Lung (tissue), 11 donors: ENCODE measurements at regions not wholly inside any gene's neighbourhood (a gene's known extent, or its start where the extent isn't known, plus 50 kb on each side); places are given as distances from the start of the nearest gene placed in this dataset.
"Not testable (repeated sequence)": the region's sequence is repeated elsewhere in the genome, so short reads cannot be mapped to it uniquely, and the experiment has no call there.

Source experiments
- ATAC-seq: fragments of 200-7000 bp; cut with Tn5 transposase; one replicate; pipeline ENCODE4 v1.9.1; 2020; ENCODE audit warnings: moderate number of reproducible peaks; ENCODE audit not compliant: insufficient read depth, low FRiP score
- DNase-seq, 3 donors: peaks; one replicate each; pipeline ENCODE4 v3.0.0-alpha.2; 2013 to 2017
- H3K27ac ChIP-seq, 2 donors: one replicate each; pipeline ENCODE4 v1.5.1; 2013; ENCODE audit warnings: mild to moderate bottlenecking in 2 of 2, moderate library complexity in 2 of 2, control low read depth in 1 of 2, inconsistent platforms in 1 of 2, low read depth in 1 of 2, low read length in 1 of 2
- H3K27me3 ChIP-seq, 3 donors: one replicate each; pipeline ENCODE4 v1.5.1; 2013; ENCODE audit warnings: low read length in 2 of 3; ENCODE audit not compliant: control insufficient read depth in 3 of 3, insufficient read depth in 3 of 3
- H3K36me3 ChIP-seq, 4 donors: one replicate each; pipeline ENCODE4 v1.5.1; 2013; ENCODE audit warnings: low read length in 4 of 4, mild to moderate bottlenecking in 1 of 4, moderate library complexity in 1 of 4; ENCODE audit not compliant: control insufficient read depth in 4 of 4, insufficient read depth in 4 of 4
- H3K4me1 ChIP-seq, 5 donors: one replicate each; pipeline ENCODE4 v1.5.1; 2013; ENCODE audit warnings: low read length in 5 of 5, mild to moderate bottlenecking in 2 of 5, moderate library complexity in 1 of 5; ENCODE audit not compliant: control insufficient read depth in 5 of 5, insufficient read depth in 5 of 5
- H3K4me3 ChIP-seq: one replicate; pipeline ENCODE4 v1.5.1; 2013; ENCODE audit warnings: mild to moderate bottlenecking, control low read depth, moderate library complexity
- H3K9ac ChIP-seq, 2 donors: one replicate each; pipeline ENCODE4 v1.5.1; 2013; ENCODE audit warnings: low read length in 2 of 2, control low read depth in 1 of 2; ENCODE audit not compliant: insufficient read depth in 1 of 2
- H3K9me3 ChIP-seq, 4 donors: one replicate each; pipeline ENCODE4 v1.5.1; 2013; ENCODE audit warnings: low read length in 3 of 4, mild to moderate bottlenecking in 1 of 4, moderate library complexity in 1 of 4; ENCODE audit not compliant: control insufficient read depth in 4 of 4, insufficient read depth in 3 of 4
- WGBS, 2 donors: extraction: QIAGEN DNeasy Blood & Tissue Kit; methylation state at CpG; one replicate each; pipeline ENCODE4 v1.1.7; 2013; 5-methylcytosine and 5-hydroxymethylcytosine counted together
- TF ChIP-seq, protein P1 (sequence below): IDR thresholded peaks from 2 replicates; pipeline ENCODE4 v1.5.1; 2012; ENCODE audit warnings: mild to moderate bottlenecking; ENCODE audit errors: control extremely low read depth, extremely low read depth
- donor health status: control.
- donor health status: control.
- donor health status: Bipolar disorder and iron deficiency.
- donor health status: healthy.
- donor health status: DM: yes; HTN: yes; CAD: no.

DNA sequence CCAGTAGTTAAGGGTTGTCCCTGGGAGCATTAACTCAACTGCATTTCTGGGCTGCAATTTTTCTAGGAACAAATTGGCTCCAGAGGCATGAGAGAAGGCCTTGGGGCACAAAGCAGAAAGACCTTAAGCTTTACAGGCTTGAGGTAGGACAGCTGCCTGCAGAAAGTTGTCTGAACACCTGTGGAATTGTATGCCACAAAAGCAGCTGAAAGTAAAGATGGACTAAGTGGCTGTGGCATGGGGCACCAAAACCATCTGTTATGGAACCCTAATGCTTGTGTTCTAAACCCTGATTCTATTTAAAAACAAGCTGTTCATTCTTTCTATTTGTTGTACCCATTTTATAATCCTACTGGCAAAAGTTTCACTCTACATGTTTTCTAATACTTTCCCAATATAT, 515.2 kb downstream of the GLUD2 start:
- H3K9ac ChIP-seq: no peak overlapping the region
- no peaks in the 10 kb centered on the region for H3K27me3 ChIP-seq
- no peaks in the 10 kb centered on the region for H3K36me3 ChIP-seq
- H3K4me3 ChIP-seq: no peak overlapping the region
- H3K9me3 ChIP-seq: no peaks in the 10 kb centered on the region
- no peak for ATAC-seq
- no peak for DNase-seq
- no peaks in the 10 kb centered on the region for H3K4me1 ChIP-seq
- TF ChIP-seq, protein P1, sequence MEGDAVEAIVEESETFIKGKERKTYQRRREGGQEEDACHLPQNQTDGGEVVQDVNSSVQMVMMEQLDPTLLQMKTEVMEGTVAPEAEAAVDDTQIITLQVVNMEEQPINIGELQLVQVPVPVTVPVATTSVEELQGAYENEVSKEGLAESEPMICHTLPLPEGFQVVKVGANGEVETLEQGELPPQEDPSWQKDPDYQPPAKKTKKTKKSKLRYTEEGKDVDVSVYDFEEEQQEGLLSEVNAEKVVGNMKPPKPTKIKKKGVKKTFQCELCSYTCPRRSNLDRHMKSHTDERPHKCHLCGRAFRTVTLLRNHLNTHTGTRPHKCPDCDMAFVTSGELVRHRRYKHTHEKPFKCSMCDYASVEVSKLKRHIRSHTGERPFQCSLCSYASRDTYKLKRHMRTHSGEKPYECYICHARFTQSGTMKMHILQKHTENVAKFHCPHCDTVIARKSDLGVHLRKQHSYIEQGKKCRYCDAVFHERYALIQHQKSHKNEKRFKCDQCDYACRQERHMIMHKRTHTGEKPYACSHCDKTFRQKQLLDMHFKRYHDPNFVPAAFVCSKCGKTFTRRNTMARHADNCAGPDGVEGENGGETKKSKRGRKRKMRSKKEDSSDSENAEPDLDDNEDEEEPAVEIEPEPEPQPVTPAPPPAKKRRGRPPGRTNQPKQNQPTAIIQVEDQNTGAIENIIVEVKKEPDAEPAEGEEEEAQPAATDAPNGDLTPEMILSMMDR: no peak
- no peak overlapping the region for H3K27ac ChIP-seq

GRCh38 chrX:121569609-121570008, 522.2 kb downstream of the GLUD2 start:
- Histone ChIP-seq H3K36me3 (no peaks in the 10 kb centered on the region), H3K27me3 (no peaks in the 10 kb centered on the region), H3K4me1 (no peaks in the 10 kb centered on the region), H3K27ac (no peak overlapping the region), H3K9ac (no peak overlapping the region), H3K9me3 (no peaks in the 10 kb centered on the region), H3K4me3 (no peak overlapping the region)
- WGBS, 2 donors: 66 to 88% methylated on average over 4 of the region's 4 CpGs
- TF ChIP-seq, protein P1: no peak
- DNase-seq (no peak), ATAC-seq (no peak)

DNA sequence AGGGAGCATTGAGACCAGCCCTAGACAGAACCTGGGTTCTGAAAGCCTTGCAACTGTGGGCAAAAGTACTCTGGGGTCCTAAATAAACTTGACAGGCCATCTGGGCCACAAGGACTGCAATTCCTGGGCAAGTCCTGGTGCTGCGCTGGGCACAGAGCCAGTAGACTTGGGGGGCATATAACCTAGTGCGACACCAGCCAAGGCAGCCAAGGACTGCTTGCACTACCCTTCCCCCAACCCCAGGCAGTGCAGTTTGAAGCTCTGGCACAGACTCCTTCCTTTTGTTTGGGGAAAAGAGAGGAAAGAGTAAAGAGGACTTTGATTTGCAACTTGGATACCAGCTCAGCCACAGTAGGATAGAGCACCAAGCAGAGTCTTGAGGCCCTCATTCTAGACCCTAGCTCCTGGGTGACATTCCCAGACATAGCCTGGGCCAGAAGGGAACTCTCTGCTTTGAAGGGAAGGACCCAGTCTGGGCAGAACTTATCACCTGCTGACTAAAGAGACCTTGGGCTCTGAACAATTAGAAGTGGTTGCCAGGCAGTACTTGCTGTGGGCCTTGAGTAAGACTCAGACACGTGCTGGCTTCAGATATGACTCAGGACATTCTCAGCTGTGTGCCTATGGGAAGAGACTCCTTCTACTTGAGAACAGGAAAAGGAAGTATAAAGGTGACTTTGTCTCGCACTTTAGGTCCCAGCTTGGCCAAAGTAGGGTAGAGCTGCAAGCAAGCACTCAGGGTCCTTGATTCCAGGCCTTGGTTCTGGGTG, 522.8 kb downstream of the GLUD2 start:
- no peaks in the 10 kb centered on the region for H3K9me3 ChIP-seq
- 60 to 73% methylated on average over 3 to 4 of the region's 4 CpGs for WGBS, 2 donors
- no peaks in the 10 kb centered on the region for H3K4me1 ChIP-seq
- no peak for ATAC-seq
- no peaks in the 10 kb centered on the region for H3K36me3 ChIP-seq
- no peaks in the 10 kb centered on the region for H3K27me3 ChIP-seq
- TF ChIP-seq, protein P1: no peak
- H3K9ac ChIP-seq: no peak overlapping the region
- no peak overlapping the region for H3K27ac ChIP-seq
- no peak for DNase-seq
- no peak overlapping the region for H3K4me3 ChIP-seq

- Histone ChIP-seq H3K27ac (no peak overlapping the region), H3K36me3 (no peaks in the 10 kb centered on the region), H3K4me3 (no peak overlapping the region), H3K27me3 (no peaks in the 10 kb centered on the region), H3K9me3 (no peaks in the 10 kb centered on the region), H3K4me1 (no peaks in the 10 kb centered on the region), H3K9ac (no peak overlapping the region)
- ATAC-seq (no peak), DNase-seq (no peak)
- WGBS, 2 donors: 80 to 85% methylated on average over 7 of the region's 7 CpGs
- TF ChIP-seq, protein P1: no peak
Observed at GRCh38 chrX:121571333-121571732, 523.9 kb downstream of the GLUD2 start.

GRCh38 chrX:121574384-121574783, 527.0 kb downstream of the GLUD2 start:
- DNase-seq, H3K9ac ChIP-seq, H3K9me3 ChIP-seq, ATAC-seq, H3K4me3 ChIP-seq, H3K4me1 ChIP-seq, H3K27me3 ChIP-seq, H3K36me3 ChIP-seq, H3K27ac ChIP-seq: not testable (repeated sequence)
- 89 to 92% methylated on average over 2 of the region's 2 CpGs for WGBS, 2 donors
